SK-N-MC (cell line): ENCODE measurements at regions not wholly inside any gene's neighbourhood (a gene's known extent, or its start where the extent isn't known, plus 50 kb on each side); places are given as distances from the start of the nearest gene placed in this dataset.

ENCODE experiments used
- FOXP2 ChIP-seq: optimal IDR thresholded peaks from 2 replicates; pipeline ENCODE3; 2011; ENCODE audit warnings: mild to moderate bottlenecking, moderate library complexity; ENCODE audit not compliant: insufficient read depth; ENCODE audit errors: extremely low read length, control extremely low read depth
- POLR2AphosphoS5 ChIP-seq: IDR thresholded peaks from 2 replicates; pipeline ENCODE4 v1.6.1; 2012; ENCODE audit warnings: mild to moderate bottlenecking, low read depth, low read length, borderline replicate concordance

DNA sequence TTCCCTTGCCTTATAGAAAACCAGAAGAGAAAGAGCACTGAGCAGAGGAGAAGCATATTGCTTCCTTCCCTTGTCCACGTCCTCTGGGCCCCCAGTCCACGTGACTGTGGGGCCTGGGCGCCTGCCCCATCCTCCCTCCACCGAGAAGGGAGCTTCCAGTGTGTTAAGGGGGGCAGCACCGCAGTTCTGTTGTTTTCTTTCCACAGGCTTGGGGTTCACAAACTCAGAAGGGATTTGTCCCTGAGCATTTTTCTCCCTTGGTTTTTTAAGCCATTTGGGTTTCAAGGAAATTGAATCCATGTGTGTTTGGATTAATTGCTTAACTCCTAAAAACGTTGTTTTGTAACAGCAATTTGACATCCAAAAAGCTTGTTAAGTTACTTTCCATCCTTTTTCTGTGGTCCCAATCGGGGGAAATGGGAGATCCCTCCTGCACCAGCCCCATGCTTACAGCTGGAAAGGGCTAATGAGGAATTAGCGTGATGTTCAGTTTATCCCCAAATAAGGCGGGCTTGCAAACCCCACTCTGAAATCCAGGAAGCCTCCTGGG lies 347.5 kb upstream of the TNRC6C start:
- TF ChIP-seq POLR2AphosphoS5 (no peak), FOXP2 (no peak)
